HG03025 (cell line): ENCODE measurements at regions not wholly inside any gene's neighbourhood (a gene's known extent, or its start where the extent isn't known, plus 50 kb on each side); places are given as distances from the start of the nearest gene placed in this dataset.

Experiments used
- ATAC-seq: cut with Tn5 transposase; IDR thresholded peaks from one replicate; pipeline ENCODE4 v1.9.1; 2021; ENCODE audit warnings: mild to moderate bottlenecking, moderate library complexity; ENCODE audit not compliant: unreplicated experiment, low FRiP score

DNA sequence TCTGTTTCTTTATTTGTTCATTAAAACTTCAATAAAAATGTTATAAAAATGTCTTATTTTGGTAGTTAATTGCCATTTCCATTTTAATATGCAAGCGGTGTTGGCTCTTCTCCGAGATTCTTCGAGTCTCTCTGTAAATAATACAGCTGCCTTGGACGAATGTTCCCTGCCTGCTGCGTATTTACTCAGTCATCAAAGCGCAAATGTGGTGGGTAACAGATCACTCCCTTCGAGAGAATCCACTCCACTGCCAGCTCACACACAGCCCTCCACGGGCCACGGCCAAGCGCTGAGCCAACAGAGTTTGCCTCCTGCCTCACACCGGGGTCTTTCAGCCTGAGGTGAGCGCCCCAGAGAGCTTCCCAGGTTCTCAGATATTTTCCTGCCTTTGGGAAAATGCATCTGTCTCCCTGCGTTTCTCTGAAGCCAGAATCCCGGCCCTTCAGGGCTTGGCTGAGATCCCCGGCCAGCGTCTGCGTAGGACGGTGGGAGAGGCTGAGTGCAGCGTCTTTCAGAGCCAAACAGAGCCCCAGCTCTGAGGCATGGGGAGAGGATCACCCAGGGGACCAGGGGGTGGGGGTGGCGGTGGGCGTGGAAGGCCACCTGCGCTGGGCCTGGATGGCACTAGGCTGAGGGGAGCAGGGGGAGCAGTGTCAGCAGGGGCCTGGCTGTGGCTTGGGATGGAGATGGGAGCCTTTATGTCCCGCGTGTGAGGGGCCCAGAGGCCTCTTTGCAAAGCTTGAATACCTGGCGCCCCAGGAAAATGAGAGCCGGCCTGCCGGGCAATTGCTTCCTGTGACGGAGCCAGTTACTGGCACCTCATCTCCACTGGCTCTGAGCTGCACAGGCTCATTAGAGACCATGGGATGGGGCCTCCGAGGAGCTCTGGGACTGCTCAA is 248.7 kb downstream of the RBFOX3 start:
- ATAC-seq = no peak

DNA sequence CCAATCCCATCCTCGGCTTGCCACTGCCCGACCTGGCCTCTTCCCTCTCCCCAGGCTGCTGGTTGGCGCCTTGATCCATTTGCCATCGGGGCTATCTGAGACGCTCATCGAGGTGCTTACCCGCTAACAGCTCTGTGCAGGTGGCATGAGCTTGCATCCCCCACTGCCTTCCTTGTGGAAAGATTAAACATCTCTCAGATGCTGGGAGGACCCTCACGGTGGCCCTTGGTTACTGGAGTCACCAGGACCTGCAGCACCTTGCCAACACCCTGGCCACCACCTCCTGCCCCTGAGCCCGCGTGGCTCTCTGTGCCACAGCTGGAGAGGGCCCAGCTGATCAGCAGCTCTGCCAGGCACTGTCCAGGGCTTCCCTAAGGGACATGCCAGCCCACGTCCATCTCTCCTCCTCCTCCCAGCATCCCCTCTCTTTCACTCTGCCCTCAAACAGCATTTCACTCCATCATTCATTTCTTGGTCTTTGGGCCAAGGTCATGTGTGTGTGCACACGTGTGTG is 249.6 kb downstream of the RBFOX3 start:
- no peak for ATAC-seq

- no peak for ATAC-seq
These were observed 250.7 kb downstream of the RBFOX3 start for GRCh38 chr17:79360196-79360595.

DNA sequence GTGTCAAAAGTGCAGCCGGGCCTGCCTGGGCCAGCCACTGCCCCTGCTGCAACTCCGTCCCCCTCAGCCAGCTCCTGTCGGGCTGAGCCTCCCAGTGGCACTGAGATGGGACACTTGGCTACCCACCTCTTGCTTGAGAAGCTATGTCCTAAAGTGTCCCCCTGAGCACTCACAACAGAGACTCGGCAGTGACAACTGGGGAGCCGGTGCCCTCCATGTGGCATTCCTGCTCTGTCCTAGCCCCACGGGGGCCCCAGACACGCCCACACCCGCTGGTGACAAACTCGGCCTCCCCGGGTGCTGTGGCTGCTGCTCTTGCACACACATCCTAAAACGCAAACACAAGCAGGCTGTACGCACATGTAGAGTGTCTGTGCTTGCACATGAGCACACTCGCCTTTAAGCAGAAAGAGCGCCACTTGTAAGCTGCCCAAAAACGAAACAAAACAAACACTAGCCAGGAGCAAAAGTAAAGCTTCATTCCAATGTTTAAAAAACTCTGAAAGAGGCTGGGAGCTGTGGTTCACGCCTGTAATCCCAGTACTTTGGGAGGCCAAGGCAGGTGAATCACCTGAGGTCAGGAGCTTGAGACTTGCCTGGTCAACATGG is 253.9 kb downstream of the RBFOX3 start:
- ATAC-seq = no peak

- ATAC-seq = no peak
These were observed 255.7 kb downstream of the RBFOX3 start for GRCh38 chr17:79355165-79355564.

- ATAC-seq = no peak
These were observed 256.6 kb downstream of the RBFOX3 start for GRCh38 chr17:79354173-79354820.

DNA sequence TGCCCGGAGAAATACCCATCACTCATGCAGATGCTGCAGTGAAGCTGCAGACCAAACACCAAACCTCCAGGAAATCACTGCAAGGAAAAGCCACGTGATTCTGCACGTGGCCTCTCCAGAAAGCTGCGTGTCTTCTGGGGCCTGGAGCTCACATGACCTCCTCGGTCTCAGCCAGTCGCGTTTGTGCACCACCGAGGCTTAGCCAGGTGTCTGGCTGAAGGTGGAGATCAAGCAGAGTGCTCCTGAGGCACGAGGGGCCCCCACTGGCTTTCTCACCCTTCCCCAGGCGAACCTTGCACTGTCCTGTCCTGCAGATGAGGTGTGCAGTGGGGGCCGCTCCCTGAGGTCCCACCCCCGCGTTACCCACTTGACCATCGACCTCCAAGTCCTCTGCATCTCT is 257.3 kb downstream of the RBFOX3 start:
- ATAC-seq = no peak

DNA sequence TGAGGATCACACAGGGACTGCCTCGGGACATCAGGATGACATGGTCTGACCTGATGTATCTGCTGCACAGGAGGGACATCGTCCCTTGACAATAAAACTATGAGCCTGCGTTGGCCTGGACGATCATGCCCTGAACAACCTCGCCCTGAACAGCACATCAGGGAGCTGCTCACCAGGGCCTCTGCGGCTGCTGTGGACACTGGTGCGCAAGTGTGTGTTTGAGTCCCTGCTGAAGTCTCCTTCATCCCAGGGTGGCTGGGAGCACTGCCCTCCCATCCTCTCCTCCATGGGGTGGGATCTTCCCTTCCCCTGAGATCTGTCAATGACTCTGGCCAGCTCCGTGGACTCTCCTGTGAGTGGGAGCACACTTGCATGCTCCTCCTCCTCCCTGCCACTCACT is 257.8 kb downstream of the RBFOX3 start:
- ATAC-seq = no peak

- ATAC-seq = no peak
These were observed 260.3 kb downstream of the RBFOX3 start for GRCh38 chr17:79350533-79350932.

DNA sequence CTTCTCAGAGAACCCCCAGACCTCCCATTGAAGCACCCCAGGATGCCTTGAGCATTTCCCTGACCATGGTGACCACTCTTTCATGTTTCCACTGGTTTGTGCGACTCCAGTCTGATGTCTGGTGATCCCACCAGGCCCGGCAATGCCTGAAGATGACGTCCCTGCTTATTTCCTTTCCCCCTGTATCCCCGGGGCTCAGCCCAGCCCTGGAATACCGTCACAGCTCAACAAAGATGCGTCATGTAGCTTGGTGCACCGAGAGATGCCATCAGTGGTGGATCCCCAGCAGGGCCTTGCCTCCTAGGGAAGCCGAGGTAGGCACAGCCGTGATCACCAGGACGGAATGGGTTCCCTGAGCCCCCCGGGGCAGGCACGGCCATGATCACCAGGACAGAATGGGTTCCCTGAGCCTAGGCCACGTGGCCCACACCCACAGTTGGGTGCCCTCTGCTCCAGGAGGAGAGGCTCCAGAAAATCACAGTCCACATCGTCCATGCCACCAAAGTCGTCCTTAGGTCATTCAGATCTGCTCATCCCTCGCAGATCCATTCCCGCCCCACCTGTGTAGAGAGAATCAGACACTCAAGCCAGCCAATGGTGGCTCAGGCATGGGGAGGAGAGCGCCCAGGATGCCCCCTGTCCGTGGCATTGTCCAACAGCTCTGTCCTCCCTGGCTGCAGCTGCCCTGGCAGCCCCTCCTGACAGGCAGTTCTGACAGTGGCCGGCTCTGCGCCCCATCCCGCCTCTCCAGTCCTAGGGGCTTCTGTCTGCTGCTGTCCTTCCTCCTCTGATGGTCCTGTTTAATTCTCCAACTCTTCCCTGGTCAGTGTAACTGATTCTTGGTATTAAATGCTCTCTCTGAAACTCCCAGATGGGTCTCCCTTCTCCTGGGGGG is 261.1 kb downstream of the RBFOX3 start:
- ATAC-seq = no peak

- ATAC-seq = no peak
These were observed 267.8 kb downstream of the ENGASE start for GRCh38 chr17:79342376-79342775.

- ATAC-seq = no peak
These were observed 267.2 kb downstream of the ENGASE start for GRCh38 chr17:79341816-79342215.

GRCh38 chr17:79341222-79341780 is 266.7 kb downstream of the ENGASE start:
- no peak for ATAC-seq

GRCh38 chr17:79340333-79341221 is 266.0 kb downstream of the ENGASE start:
- ATAC-seq = peak; percentile 72

- ATAC-seq = no peak
These were observed 264.7 kb downstream of the ENGASE start for GRCh38 chr17:79339321-79339720.

DNA sequence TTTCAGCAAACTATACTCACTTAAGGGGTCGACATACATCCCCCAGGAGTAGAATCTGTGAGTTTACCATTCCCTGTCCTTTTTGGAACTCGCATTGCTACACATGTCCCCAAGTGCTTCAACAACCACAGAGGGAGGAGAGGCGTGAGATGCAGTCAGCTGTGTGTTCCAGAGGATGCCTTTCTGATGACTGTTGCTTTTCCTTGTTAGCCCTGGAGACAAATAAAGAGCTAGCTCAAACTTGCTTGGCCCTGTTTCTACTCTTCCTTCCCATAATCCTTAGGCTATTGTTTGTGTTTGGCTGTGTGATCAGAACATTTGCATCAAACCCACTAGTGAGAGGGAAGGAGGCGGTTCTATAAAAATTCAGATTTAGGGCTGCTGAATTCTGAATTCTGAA is 264.0 kb downstream of the ENGASE start:
- no peak for ATAC-seq

- ATAC-seq = no peak
These were observed 263.5 kb downstream of the ENGASE start for GRCh38 chr17:79338152-79338551.

DNA sequence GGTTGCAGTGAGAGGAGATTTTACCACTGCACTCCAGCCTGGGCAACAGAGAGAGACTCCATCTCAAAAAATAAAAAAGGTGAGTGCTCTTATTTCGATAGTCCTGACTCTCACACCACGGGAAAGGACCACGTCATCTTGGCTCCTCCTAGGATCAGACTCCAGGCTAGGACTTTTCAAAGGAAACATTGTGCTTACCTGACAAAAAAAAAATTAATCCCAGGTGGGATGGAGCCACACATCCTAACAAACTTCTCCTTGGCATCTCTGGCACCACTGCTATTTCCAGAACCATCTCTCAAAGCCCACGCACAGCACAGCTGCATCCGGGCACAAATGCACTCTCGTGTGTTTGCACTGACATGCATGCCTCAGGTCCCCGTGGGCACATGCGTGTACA is 262.4 kb downstream of the ENGASE start:
- ATAC-seq = no peak

DNA sequence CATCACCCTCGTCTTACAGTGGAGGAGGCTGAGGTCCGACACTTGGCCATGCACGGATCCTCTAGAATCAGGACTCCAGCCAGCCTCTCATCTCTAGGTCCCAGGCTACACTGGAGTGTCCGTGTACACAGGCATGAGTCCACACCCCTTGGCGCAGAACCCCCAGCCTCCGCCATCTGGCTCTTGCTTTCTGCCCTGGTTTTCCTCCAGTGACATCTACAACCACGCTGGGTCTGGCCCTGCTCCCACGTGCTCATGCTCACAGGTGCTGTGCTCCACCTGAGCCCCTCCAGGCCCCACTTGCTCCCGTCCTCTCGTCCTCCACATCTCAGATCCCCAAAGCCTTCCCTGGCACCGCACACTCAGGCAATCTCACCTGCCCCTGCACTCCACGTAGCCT is 260.8 kb downstream of the ENGASE start:
- ATAC-seq = no peak
